AG08396 (cell line): ENCODE measurements at regions not wholly inside any gene's neighbourhood (a gene's known extent, or its start where the extent isn't known, plus 50 kb on each side); places are given as distances from the start of the nearest gene placed in this dataset.

Source experiments
- DNase-seq: peaks from one replicate; pipeline ENCODE4 v3.0.0; 2012; ENCODE audit warnings: low spot score, mixed read lengths

DNA sequence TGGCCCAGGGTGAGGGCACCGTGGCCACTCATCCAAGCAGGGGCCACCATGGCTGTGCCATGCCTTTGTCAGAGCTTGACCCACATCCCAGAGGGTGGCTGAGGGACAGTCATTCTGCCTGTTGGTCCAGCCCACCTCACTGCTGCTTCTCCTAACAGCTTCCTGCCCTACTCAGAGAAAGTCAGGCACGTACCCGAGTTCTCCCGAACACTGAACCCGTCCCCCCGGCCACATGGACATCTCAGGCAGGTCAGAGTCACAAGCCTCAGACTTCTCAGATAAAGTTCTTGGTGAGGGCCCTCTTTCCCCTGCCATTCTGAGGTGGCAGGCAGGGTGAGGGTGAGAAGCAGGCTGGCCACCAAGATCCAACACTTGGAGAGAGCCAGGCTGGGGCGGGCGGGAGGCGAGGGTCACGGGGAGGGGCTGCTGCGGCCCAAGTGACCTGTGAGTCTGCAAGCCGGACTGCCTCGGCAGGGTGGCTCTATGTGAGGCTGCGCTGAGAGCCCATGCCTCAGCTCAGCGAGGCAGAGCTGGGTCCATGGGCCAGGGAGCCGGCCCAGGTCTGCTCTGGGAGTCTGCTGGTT lies 317.8 kb downstream of the TMEM121 start:
- DNase-seq: no peak

DNA sequence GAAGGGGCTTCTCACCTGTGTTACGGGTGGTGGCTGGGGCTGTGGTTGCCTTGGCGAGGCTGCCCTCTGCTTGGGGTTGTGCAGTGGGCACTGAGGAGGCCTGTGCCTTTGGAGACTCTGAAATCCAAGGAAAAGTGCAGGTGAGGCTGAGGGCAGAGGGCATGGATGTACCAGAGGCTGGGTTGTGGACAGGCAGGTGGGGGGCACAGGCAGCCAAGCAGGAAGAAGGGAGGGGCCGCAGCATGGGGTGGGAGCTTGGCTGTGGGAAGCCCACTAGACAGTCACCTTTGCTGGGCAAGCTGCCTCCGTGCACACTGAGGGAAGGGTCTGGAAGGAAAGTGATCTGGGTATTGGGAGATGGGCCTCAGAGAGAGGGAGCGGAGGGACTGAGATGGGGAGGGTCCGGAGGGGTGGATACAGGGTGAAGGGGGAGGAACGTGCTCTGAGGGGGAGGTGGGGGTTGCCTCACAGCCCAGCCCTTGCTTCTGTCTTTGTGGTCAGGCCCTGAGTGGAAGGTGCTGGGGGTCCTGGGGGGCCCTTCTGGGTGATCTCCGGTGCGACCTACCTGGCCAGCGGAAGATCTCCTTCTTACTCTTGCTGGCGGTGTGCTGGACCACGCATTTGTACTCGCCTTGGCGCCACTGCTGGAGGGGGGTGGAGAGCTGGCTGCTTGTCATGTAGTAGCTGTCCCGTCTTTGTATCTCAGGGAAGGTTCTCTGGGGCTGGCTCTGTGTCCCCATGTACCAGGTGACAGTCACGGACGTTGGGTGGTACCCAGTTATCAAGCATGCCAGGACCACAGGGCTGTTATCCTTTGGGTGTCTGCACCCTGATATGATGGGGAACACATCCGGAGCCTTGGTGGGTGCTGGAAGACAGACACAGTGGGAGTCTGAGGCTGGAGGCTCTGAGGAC lies 318.7 kb downstream of the TMEM121 start:
- no peak for DNase-seq

DNA sequence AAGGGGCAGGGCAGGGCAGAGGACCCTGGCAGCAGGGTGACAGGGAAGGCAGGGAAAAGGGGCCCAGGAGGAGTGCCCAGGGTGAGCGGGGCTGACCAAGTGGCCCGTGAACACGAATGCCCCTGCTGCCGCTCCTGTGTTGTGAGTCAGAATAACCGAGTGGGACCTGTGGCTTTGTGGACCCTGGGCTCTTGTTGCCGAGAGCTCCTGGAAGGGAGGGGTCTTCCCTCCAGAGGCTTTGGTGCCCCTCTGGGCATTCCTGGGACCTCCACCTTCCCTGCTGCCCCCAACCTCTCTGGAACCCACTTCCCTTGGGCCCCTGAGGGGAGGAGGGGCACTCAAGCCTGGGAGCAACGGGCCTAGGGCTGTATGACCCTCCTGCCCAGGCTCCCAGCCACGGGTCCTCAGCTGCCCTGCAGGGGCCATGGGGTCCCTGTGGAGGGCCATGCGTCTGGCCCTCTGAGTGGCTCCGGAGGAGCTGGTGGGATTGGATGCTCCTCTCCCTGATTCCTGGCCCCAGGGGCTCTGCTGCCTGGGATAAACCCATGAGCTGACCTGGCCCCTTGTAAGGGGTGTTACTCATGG lies 319.4 kb downstream of the TMEM121 start:
- DNase-seq: no peak

DNA sequence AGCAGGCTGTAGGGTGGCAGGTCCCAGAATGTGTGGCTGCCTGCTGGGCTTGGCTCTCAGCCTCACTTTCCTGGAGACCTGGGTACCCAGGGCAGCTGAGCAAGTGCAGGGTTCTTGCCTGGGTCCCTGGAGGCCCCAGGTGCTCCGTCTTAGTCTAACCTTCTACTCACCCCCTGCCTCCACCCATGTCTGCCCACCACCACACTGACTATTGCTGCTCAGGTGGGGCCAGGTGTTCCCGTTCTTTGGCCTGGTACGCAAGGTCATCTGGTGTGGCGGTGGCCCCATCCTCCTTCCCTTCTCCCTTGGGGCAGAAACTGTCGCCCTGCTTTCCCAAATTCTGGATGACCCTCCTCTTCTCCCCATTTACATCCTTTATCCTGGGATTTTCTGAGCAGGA lies 319.9 kb downstream of the TMEM121 start:
- no peak for DNase-seq

DNA sequence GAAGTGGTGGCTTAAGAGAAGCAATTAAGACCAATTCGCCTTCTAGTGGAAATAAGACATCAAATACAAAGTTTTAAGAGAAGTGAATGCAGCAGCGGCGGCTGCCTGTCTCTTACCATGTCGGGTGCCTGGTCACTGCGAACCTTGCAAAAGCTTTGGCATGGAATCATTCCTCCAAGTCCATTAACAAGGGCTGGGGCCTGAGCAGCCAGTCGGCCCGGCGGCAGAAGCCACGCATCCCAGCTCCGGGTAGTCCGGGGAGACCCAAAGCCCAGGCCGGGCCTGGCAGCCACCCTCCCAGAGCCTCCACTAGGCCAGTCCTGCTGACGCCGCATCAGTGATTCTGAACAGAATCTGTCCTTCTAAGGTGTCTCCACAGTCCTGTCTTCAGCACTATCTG lies 321.0 kb downstream of the TMEM121 start:
- DNase-seq: no peak

DNA sequence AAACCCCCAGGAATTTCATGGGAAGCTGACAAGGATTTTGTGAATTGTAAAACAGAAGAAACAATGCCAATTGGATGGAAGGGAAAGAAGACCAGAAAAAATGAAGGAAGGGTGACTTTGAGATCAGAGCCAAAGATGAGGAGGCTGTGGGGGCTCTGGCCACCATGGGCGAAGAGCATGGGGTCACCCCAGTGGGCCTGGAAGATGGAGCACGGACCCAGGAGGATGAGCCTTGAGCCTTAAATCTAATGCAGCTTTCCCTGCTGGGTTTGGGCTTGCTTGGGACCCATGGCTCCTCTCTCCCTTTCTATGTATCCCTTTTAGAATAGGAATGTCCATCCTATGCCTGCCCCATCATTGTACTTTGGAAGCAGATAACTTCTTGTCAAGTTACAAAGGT lies 322.2 kb downstream of the TMEM121 start:
- DNase-seq: no peak

DNA sequence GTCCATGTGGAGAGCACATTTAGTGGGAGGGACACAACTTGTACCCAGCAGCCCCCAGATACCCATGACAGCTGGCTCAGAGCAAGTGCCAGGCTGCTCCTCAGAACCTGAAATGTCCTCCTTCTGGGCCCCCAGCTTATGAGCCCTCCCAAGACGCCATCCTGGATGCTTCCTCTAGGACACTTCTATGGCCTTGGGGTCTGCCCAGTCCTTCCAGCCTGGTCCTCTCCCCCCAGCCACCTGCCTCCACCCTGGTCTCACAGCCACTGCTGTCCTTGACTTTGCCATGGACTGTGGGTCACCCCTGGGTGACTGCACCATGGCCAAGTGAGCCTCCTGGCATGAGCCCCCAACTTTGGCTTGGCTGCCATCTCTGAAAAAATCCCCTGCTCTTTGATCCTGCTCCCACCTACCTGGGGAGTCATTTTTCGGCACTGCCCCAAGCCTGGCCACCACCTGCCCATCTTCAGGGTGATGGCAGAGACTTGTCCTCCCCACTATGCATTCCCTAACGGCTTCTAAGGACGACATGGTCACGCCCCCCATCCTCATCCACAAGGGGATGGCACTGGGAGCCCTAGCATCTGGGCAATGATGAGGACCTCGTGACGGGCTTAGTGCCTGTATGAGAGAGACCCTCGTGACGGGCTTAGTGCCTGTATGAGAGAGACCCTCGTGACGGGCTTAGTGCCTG lies 323.7 kb downstream of the TMEM121 start:
- no peak for DNase-seq

DNA sequence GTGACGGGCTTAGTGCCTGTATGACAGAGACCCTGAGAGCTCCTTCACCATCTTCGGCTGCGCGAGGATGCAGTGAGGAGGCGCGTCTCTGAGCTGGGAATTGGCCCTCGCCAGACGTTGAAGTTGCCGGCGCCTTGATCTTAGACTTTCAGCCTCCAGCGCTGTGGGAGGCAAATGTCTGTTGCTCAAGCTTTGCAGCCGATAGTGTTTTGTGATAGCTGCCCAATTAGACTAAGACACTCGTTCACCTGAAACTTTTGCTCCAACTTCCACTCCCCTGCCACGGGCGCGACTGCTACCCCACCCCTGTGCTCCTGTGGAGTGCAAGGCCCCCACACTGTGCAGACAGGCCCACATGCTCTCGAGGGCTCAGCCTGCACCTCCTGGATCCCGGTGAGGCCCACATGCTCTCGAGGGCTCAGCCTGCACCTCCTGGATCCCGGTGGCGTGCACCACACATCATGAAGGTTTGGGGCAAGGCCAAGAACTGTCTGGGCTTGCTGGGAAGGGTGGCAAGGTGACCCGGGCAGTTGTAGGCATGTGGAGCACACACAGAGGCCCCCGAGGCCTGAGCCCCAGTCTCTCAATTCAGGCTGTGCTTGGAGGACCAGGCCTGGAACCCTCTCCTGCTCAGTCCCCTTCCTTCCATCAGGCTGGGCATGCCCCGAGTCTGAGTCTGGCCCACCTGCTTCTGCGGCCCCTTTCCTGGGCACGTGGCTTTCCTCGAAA lies 324.6 kb downstream of the TMEM121 start:
- DNase-seq: no peak

DNA sequence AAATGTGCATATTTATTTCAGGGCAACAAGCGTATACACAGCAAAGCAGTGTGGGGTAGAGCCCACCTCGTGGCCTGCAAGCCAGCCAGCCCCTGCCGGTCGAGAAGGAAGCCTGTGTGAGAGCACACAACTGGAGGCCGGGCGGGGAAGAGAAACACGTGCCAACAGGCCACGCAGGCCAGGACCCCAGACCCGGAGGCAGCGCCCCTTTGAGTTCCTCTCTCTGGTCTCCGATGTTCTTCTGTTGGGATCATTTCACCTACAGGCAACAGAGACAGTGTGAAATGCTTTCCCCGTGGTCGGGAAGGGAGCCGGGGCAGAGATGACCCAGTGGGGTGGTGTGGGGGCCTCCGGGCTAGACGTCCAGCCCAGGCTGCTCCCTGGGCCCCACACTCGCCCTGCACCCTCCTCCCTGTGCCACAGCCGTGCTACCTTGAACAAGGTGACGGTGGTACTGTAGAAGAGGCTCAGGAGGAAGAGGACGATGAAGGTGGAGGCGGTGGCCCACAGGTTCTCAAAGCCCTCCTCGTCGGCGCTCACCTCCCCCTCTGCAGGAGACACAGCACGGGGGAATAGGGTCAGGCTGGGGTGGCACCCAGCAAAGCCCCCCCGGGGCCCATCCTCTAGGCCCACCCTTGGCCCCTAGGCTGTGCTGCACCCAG lies 325.5 kb downstream of the TMEM121 start:
- DNase-seq: no peak

DNA sequence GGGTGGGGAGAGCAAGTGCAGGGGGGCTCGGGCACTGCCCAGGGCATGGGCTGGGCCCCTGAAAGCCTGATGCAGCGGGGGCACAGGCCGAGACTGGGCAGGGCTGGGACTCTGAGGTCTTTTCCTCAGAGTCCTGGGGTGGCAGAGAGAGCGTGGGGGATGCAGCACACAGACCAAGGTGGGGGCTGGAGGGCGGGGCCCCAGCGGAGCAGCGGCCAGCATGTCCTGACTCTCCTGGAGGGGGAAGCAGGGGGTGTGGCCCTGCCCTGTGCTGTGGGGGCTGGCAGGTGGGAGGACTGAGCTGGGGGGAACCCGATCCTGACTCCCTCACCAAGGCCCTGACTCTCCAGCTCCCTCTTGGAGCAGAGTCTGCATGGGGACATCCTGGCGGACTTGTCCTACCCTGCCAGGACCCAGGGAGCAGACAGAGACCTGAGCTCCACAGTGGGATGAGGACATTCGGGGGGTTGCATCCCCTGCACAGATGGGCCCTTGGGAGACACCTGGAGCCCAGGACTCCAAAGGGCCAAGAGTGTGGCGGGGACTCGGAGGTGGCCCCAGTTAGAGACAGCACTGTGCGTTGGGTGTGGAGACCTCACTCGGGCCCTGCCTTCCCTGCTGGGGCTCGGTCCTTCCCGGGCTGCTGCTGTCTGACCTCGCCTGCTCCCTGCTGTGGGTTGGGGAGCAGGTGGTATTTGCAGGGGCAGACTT lies 326.1 kb downstream of the TMEM121 start:
- no peak for DNase-seq

DNA sequence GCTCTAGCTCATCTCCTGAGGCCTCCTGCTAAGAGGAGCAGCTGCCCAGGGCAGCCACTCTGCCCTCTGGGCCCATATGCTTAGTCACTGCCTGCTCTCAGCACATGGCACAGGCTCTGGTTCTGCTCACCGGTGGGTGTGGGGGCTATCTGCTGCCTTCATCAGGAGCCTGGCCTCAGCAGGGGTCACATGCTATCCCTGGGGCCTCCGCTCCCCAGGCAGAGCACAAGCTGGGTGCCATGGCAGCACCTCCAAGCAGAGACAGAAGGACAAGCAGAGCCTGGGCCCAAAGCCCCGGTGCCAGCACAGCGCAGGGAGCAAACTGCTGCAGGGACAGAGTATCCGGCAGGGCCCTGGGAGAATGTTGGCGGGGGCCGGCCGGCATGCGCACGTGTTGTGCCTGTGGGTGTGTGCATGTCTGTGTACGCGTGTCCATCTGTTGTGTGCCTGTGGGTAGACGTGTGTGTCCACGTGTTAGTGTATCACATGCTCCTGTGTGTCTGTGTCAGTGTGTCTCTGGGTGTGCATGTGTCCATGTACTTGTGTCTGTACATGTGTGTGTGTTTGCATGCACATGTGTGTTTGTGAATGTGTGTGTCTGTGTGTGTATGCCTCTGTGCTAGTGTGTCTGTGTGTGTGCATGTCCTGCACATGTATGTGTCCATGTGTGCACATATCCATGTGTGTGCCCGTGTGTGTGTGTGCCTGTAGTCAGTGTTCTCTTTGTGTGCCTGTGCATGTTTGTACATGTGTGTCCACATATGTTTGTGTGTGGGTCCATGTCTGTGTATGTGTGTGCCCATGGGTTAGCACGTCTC lies 326.9 kb downstream of the TMEM121 start:
- no peak for DNase-seq

DNA sequence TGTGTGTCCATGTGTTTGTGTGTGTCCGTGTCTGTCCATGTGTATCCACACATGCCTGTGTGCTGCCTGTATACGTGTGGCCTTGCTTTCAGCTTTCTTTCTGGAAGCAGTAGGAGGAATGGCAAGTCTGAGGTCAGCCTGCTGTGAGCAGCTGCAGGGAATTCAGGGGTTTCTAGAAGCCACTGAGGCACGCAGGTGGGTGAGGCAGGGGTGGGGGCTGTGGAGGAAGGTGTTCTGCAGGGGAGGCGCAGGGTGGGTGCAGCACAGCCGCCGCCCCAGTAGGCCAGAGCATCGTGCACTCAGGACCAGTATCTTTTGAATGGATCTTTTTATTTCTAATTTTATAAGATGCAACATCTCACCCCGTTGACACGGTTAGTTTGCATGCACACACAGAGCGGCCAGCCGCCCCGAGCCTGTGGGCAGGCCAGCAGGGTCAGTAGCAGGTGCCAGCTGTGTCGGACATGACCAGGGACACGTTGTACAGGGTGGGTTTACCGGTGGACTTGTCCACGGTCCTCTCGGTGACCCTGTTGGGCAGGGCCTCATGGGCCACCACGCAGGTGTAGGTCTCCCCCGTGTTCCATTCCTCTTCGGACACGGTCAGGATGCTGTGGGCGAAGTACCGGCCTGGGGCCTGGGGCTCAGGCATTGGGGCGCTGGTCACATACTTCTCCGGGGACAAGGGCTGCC lies 327.7 kb downstream of the TMEM121 start:
- no peak for DNase-seq

DNA sequence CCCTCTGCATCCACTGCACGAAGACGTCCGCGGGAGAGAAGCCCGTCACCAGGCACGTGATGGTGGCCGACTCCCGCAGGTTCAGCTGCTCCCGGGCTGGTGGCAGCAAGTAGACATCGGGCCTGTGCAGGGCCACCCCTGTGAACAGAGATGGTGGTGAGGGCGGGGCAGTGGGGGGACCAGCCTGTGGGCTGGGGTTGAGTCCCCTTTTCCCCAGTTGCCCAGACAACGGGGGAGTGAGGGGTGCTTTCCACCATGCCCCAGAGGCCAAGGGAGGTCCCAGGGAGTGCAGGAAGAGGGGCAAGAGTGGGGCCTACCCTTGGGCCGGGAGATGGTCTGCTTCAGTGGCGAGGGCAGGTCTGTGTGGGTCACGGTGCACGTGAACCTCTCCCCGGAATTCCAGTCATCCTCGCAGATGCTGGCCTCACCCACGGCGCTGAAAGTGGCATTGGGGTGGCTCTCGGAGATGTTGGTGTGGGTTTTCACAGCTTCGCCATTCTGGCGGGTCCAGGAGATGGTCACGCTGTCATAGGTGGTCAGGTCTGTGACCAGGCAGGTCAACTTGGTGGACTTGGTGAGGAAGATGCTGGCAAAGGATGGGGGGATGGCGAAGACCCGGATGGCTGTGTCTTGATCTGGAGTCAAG lies 328.3 kb downstream of the TMEM121 start:
- no peak for DNase-seq

DNA sequence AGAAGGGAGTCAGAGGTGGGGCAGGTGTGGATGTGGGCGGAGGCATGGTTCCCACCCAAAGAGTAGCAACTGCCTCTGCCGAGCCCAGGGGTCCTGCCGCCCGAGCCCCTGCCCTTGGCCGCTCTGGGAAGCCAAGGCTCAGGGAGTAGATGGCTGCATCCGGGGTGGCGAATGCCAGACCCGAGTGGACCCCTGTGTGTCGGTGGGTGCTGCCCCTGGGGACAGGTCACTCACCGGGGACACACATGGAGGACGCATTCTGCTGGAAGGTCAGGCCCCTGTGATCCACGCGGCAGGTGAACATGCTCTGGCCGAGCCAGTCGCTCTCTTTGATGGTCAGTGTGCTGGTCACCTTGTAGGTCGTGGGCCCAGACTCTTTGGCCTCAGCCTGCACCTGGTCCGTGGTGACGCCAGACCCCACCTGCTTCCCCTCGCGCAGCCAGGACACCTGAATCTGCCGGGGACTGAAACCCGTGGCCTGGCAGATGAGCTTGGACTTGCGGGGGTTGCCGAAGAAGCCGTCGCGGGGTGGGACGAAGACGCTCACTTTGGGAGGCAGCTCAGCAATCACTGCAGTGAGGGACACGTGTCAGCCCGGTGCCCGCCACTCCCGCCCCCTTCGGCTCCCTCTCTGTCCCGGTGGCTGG lies 329.0 kb downstream of the TMEM121 start:
- no peak for DNase-seq

DNA sequence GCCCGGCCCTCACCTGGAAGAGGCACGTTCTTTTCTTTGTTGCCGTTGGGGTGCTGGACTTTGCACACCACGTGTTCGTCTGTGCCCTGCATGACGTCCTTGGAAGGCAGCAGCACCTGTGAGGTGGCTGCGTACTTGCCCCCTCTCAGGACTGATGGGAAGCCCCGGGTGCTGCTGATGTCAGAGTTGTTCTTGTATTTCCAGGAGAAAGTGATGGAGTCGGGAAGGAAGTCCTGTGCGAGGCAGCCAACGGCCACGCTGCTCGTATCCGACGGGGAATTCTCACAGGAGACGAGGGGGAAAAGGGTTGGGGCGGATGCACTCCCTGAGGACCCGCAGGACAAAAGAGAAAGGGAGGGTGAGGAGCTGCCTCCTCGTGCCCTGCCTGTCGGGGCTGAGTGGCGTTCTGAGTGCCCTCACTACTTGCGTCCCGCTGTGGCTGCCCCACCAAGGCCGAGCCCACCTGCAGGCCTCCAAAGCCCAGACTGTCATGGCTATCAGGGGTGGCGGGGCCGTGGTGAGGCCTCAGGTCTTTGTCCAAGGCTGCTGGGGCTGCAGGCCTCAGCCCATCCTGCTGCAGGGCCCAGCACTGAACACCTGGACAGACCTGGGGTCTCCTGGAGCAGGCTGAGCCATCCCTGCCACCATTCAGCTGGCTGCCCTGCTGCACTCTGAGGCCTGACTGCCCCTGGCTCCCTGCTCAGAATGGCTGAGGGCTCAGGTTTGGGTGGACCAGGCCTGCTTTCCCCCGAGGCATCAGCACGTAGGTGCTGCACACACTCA lies 329.7 kb downstream of the TMEM121 start:
- no peak for DNase-seq

DNA sequence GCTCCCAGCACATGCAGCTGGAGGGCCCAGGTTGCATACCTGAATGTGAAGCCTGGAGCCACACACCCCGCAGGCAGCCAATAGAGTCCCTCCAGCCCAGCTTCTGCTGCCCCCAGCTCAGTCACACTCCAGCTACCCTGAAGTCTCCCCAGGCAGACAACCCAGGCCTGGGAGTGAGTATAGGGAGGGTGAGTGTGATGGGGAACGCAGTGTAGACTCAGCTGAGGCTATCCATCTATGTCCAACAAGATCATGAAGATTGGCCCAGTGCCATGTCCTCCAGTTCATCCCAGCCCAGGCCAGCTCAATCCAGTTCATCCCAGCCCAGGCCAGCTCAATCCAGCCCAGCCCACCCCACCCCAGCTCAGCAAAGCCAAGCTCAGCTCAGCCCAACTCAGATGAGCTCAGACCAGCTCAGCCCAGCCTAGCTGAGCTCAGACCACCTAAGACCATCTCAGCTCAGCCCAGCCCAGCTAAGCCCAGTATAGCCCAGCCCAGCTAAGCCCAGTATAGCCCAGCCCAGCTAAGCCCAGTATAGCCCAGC lies 330.4 kb downstream of the TMEM121 start:
- DNase-seq: no peak

DNA sequence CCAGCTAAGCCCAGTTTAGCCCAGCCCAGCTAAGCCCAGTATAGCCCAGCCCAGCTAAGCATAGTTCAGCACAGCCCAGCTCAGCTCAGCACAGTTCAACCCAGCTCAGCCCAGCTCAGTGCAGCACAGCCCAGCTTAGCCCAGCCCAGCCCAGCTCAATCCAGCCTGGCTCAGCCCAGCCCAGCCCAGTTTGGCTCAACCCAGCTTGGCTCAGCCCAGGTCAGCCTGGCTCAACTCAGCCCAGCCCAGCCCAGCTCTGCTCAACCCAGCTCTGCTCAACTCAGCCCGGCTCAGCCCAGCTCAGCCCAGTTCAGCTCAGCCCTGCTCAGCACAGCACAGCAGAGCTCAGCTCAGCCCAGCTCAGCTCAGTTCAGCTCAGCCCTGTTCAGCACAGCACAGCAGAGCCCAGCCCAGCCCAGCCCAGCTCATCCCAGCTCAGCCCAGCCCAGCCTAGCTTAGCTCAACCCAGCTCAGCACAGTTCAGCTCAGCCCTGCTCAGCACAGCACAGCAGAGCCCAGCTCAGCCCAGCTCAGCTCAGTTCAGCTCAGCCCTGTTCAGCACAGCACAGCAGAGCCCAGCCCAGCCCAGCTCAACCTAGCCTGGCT lies 330.9 kb downstream of the TMEM121 start:
- no peak for DNase-seq
